ENCODE measurements at regions not wholly inside any gene's neighbourhood (a gene's known extent, or its start where the extent isn't known, plus 50 kb on each side); places are given as distances from the start of the nearest gene placed in this dataset. TPM values are rescaled to one million over a fixed set of nuclear protein-coding genes. Genes with fewer than 3 reads are reported as not detected.

DNA sequence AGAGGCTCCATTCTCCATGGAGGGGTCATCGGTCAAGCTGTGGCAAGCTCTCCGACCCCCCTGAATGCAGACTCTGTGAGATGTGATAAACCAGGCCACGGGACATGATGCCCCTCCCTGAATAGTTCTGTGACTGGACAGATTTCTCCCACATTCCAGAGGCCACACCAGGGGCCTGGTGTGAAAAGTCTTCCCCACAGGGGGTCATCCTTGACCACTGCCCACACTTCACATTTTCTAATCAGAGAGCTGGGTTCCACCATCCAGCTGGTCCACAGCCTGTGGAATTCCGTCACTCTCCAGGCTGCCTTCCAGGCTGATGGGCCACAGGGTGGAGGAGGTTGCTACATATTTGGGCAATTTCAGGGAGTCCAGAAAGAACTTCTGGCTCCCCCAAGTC lies 51.3 kb upstream of the CYRIA start:
- H2BK120ac ChIP-seq (ENCODE audit: low read depth, low read length): no peak overlapping the region
- no peaks in the 10 kb centered on the region for H3K79me1 ChIP-seq (replicated peaks; ENCODE audit: low read length, poor library complexity, severe bottlenecking)
- H2BK15ac ChIP-seq (ENCODE audit: low read depth, poor library complexity, severe bottlenecking): no peak overlapping the region
- no peaks in the 10 kb centered on the region for H3K9me3 ChIP-seq (ENCODE audit: control insufficient read depth, low read length)
- no peak overlapping the region for H3K23ac ChIP-seq (ENCODE audit: low read length in 2 of 2)
- no peaks in the 10 kb centered on the region for H3K36me3 ChIP-seq (ENCODE audit: control insufficient read depth in 1 of 2, insufficient read depth in 2 of 2, low read depth in 1 of 2, low read length in 2 of 2)
- H3K18ac ChIP-seq (ENCODE audit: low read depth in 1 of 2, low read length in 2 of 2): no peak overlapping the region
- DNase-seq: no peak
- 78% methylated on average over 4 of the region's 4 CpGs for WGBS
- H4K91ac ChIP-seq (ENCODE audit: low read length): no peak overlapping the region
- no peak overlapping the region for H3K9ac ChIP-seq (ENCODE audit: low read length)
- H3K27me3 ChIP-seq (ENCODE audit: control insufficient read depth in 1 of 2, insufficient read depth in 1 of 2, low read length in 2 of 2): peaks cover 0 to 27% of the 10 kb centered on the region in 2 experiments
- H3K4me2 ChIP-seq (ENCODE audit: low read length, poor library complexity, severe bottlenecking): no peak overlapping the region
- no peak overlapping the region for H2AFZ ChIP-seq (ENCODE audit: low read depth, low read length)
- no peak overlapping the region for H2AK5ac ChIP-seq (ENCODE audit: low read length, severe bottlenecking)
- no peak overlapping the region for H3K4ac ChIP-seq (ENCODE audit: low read depth in 1 of 2, low read length in 2 of 2)
- no peak overlapping the region for H3K14ac ChIP-seq (ENCODE audit: low read length in 2 of 2)
- H3K4me1 ChIP-seq (ENCODE audit: control insufficient read depth, insufficient read depth, low read depth, low read length): peaks cover 5% of the 10 kb centered on the region
- H2BK12ac ChIP-seq (ENCODE audit: low read length in 2 of 2): no peak overlapping the region
- H3K4me3 ChIP-seq (ENCODE audit: insufficient read depth in 1 of 2, low read depth in 1 of 2, low read length in 2 of 2): no peak overlapping the region
- no peak overlapping the region for H2BK5ac ChIP-seq (ENCODE audit: low read depth, low read length, poor library complexity, severe bottlenecking)
- no peak overlapping the region for H4K8ac ChIP-seq (ENCODE audit: low read length)
- no peak overlapping the region for H3K27ac ChIP-seq (ENCODE audit: low read length, poor library complexity, severe bottlenecking)

DNA sequence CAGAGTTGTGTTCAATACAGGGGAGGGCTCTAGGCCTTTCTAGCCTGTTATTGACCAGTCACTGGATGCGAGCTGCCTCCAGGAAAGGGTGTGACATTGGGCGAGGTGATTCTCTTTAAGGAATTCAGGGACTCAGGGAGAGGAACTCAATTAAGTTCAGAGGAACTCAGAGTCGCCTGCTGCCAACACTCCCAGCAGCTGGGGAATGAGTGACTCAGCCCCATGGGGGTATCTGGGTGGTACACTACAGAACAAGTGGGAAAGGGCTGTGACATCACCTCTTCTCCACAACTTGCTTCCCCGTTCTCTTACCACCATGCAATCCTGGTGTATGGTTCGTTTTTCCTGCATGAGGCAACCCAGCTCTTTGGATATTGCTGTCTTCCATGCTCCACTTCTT lies 50.4 kb upstream of the CYRIA start:
- no peak overlapping the region for H4K8ac ChIP-seq (ENCODE audit: low read length)
- no peak for DNase-seq
- no peaks in the 10 kb centered on the region for H3K79me1 ChIP-seq (replicated peaks; ENCODE audit: low read length, poor library complexity, severe bottlenecking)
- no peak overlapping the region for H3K9ac ChIP-seq (ENCODE audit: low read length)
- H3K14ac ChIP-seq (ENCODE audit: low read length in 2 of 2): peak overlapping the region in 1 of 2 experiments; percentile 13
- no peak overlapping the region for H3K4me2 ChIP-seq (ENCODE audit: low read length, poor library complexity, severe bottlenecking)
- no peak overlapping the region for H2BK120ac ChIP-seq (ENCODE audit: low read depth, low read length)
- no peak overlapping the region for H2AK5ac ChIP-seq (ENCODE audit: low read length, severe bottlenecking)
- no peak overlapping the region for H3K23ac ChIP-seq (ENCODE audit: low read length in 2 of 2)
- no peak overlapping the region for H3K27ac ChIP-seq (ENCODE audit: low read length, poor library complexity, severe bottlenecking)
- H3K4me1 ChIP-seq (ENCODE audit: control insufficient read depth, insufficient read depth, low read depth, low read length): peaks cover 5% of the 10 kb centered on the region
- no peak overlapping the region for H3K4me3 ChIP-seq (ENCODE audit: insufficient read depth in 1 of 2, low read depth in 1 of 2, low read length in 2 of 2)
- no peak overlapping the region for H2BK5ac ChIP-seq (ENCODE audit: low read depth, low read length, poor library complexity, severe bottlenecking)
- no peak overlapping the region for H2BK15ac ChIP-seq (ENCODE audit: low read depth, poor library complexity, severe bottlenecking)
- no peak overlapping the region for H3K18ac ChIP-seq (ENCODE audit: low read depth in 1 of 2, low read length in 2 of 2)
- no peak overlapping the region for H3K4ac ChIP-seq (ENCODE audit: low read depth in 1 of 2, low read length in 2 of 2)
- H4K91ac ChIP-seq (ENCODE audit: low read length): no peak overlapping the region
- H3K9me3 ChIP-seq (ENCODE audit: control insufficient read depth, low read length): no peaks in the 10 kb centered on the region
- WGBS: 60% methylated on average over 5 of the region's 5 CpGs
- no peak overlapping the region for H2AFZ ChIP-seq (ENCODE audit: low read depth, low read length)
- H2BK12ac ChIP-seq (ENCODE audit: low read length in 2 of 2): no peak overlapping the region
- H3K27me3 ChIP-seq (ENCODE audit: control insufficient read depth in 1 of 2, insufficient read depth in 1 of 2, low read length in 2 of 2): peaks cover 0 to 21% of the 10 kb centered on the region in 2 experiments
- H3K36me3 ChIP-seq (ENCODE audit: control insufficient read depth in 1 of 2, insufficient read depth in 2 of 2, low read depth in 1 of 2, low read length in 2 of 2): no peaks in the 10 kb centered on the region

Small RNA genes lying in the stretch of these regions (small RNA-seq; reads per million reads assigned to genes)
- gene RN7SKP168 (ENCODE audit: low read depth): not detected

Data from mesenchymal stem cell (in vitro differentiated cells and primary cell).